IPS-15b (cell line): ENCODE measurements at regions not wholly inside any gene's neighbourhood (a gene's known extent, or its start where the extent isn't known, plus 50 kb on each side); places are given as distances from the start of the nearest gene placed in this dataset.
"Not testable (repeated sequence)": the region's sequence is repeated elsewhere in the genome, so short reads cannot be mapped to it uniquely, and the experiment has no call there.

Source experiments
- H3K27me3 ChIP-seq: one replicate; pipeline ENCODE4 v1.6.1; 2013; ENCODE audit warnings: low read length; ENCODE audit not compliant: control insufficient read depth, insufficient read depth
- H3K36me3 ChIP-seq: one replicate; pipeline ENCODE4 v1.6.1; 2013; ENCODE audit warnings: low read length; ENCODE audit not compliant: control insufficient read depth, insufficient read depth
- H3K4me1 ChIP-seq: one replicate; pipeline ENCODE4 v1.6.1; 2013; ENCODE audit warnings: mild to moderate bottlenecking, low read length; ENCODE audit not compliant: control insufficient read depth, insufficient read depth
- H3K4me3 ChIP-seq: one replicate; pipeline ENCODE4 v1.5.1; 2013; ENCODE audit warnings: low read depth, low read length
- H3K9ac ChIP-seq: one replicate; pipeline ENCODE4 v1.6.1; 2013; ENCODE audit warnings: low read depth, mild to moderate bottlenecking, low read length
- H3K9me3 ChIP-seq: one replicate; pipeline ENCODE4 v1.6.1; 2013; ENCODE audit warnings: mild to moderate bottlenecking, low read length; ENCODE audit not compliant: control insufficient read depth, insufficient read depth

DNA sequence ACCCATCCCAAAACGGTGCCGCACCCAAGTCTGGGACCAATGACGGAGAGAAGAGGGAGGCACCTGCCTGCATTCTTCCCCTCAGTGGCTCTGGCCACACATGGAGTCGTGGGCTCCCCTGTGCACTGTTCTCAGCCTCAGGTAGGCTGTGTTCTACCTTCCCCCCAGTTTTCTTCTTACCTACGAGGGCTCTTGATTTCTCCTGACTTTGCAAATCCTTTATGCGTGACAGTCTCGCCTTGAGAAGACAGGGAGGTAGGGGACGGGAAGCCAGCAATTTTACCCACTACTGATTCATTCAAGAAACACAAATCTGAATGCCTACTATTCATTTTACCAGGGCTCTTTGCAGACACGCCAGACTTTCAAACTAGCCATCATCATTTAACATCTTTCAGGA, 261.3 kb upstream of the NSMCE3 start:
- no peaks in the 10 kb centered on the region for H3K36me3 ChIP-seq
- no peaks in the 10 kb centered on the region for H3K27me3 ChIP-seq
- no peak overlapping the region for H3K9ac ChIP-seq
- no peak overlapping the region for H3K4me3 ChIP-seq
- no peaks in the 10 kb centered on the region for H3K4me1 ChIP-seq
- no peaks in the 10 kb centered on the region for H3K9me3 ChIP-seq

- Histone ChIP-seq H3K9ac (no peak overlapping the region), H3K9me3 (no peaks in the 10 kb centered on the region), H3K27me3 (no peaks in the 10 kb centered on the region), H3K36me3 (no peaks in the 10 kb centered on the region), H3K4me3 (no peak overlapping the region), H3K4me1 (no peaks in the 10 kb centered on the region)
These were observed 259.4 kb upstream of the NSMCE3 start for GRCh38 chr15:29529043-29529442.

- Histone ChIP-seq H3K4me3 (no peak overlapping the region), H3K9ac (no peak overlapping the region), H3K27me3 (no peaks in the 10 kb centered on the region), H3K36me3 (no peaks in the 10 kb centered on the region), H3K9me3 (no peaks in the 10 kb centered on the region), H3K4me1 (no peaks in the 10 kb centered on the region)
These were observed 258.7 kb upstream of the NSMCE3 start for GRCh38 chr15:29528276-29528675.

GRCh38 chr15:29526802-29527201, 257.2 kb upstream of the NSMCE3 start:
- H3K4me1 ChIP-seq, result no peaks in the 10 kb centered on the region
- H3K9ac ChIP-seq, result no peak overlapping the region
- H3K36me3 ChIP-seq, result no peaks in the 10 kb centered on the region
- H3K9me3 ChIP-seq, result no peaks in the 10 kb centered on the region
- H3K27me3 ChIP-seq, result no peaks in the 10 kb centered on the region
- H3K4me3 ChIP-seq, result no peak overlapping the region

DNA sequence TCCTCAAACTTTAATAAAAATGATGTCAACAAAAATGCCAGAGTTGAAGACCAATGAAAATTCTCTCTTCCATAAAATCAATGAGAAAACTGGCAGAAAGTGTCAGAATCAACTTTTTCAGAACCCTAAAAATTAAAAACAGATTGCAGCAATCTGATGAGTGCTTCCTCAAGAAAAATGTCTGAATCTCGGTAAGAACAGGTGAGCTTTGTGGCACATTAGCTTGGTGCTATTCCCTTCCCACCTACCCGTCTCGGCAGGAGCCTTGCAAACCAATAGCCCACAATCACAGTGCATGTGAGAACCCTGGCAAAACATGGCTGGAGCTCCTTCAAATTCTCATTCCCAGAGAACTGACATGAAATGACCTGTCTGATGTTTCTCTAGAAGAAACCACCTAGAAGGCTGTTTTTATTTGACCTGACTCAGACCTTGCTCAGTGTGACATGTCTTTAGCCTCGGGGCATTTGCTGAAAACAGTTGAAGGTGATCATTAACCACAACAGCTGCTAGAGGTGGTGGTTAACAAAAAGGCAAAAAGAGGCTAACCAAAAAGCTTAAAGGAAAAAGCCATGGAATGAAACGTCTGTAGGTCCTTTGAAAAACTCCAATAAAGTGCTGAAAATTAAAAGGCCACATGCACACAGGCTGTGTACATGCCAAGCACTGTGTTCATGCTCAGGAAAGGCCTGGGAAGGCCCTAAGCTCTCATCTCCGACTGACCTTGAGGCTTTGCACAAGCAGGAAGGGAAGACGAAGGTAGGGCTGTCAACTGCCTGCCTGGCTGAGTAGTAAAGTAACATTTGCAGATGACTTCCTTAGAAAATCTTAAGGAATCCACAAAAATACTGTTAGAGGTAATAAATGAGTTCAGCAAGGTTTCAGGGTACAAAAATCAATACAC, 253.0 kb upstream of the NSMCE3 start:
- Histone ChIP-seq H3K4me3 (no peak overlapping the region), H3K9ac (no peak overlapping the region), H3K4me1 (no peaks in the 10 kb centered on the region), H3K36me3 (no peaks in the 10 kb centered on the region), H3K27me3 (no peaks in the 10 kb centered on the region), H3K9me3 (no peaks in the 10 kb centered on the region)

DNA sequence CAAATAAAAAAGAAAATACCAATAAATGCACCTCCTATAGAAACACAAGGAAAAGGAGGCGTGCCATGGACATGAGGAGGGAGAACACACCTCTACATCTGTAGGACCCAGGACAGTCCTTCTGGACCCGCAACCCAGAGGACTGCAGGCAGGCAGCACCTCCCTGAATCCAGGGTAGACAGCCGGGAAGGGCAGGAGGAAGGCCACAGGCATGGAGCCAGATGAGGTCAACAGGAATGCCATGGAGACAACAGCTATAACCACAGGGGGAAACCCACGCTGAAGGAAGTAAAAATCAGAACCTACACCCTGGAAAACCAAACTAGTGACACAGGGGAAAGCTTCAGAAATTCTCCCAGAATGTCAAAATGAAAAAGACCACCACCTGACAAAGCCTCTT, 248.8 kb upstream of the NSMCE3 start:
- no peaks in the 10 kb centered on the region for H3K9me3 ChIP-seq
- no peaks in the 10 kb centered on the region for H3K36me3 ChIP-seq

GRCh38 chr15:29517829-29518228, 248.2 kb upstream of the NSMCE3 start:
- Histone ChIP-seq H3K9me3 (no peaks in the 10 kb centered on the region), H3K4me1 (no peaks in the 10 kb centered on the region), H3K27me3 (no peaks in the 10 kb centered on the region), H3K4me3 (no peak overlapping the region), H3K36me3 (no peaks in the 10 kb centered on the region), H3K9ac (no peak overlapping the region)

More for the DNA sequence above, 248.8 kb upstream of the NSMCE3 start:
- H3K9ac ChIP-seq, result no peak overlapping the region
- no peak overlapping the region for H3K4me3 ChIP-seq
- no peaks in the 10 kb centered on the region for H3K27me3 ChIP-seq
- H3K4me1 ChIP-seq, result no peaks in the 10 kb centered on the region

DNA sequence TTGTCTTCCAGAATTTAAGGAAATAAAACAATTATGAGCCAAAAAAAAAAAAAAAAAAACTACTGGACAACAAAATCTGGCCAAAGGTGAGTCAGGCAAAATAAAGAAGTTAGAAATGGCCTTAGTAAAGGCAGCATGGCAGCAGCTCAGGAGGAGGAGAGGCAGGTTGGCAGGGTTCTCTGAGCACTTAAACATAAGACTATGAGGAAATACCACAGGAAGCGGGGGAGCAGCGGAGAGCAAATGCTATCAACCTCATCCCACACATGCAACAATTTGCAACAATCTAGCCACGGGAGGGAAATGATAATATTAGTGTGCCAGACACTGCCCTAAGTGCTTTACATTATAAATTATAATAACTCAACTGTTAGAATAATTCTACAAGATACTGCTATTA, 247.3 kb upstream of the NSMCE3 start:
- Histone ChIP-seq H3K4me1 (no peaks in the 10 kb centered on the region), H3K4me3 (no peak overlapping the region), H3K27me3 (no peaks in the 10 kb centered on the region), H3K9ac (no peak overlapping the region), H3K9me3 (no peaks in the 10 kb centered on the region), H3K36me3 (no peaks in the 10 kb centered on the region)

DNA sequence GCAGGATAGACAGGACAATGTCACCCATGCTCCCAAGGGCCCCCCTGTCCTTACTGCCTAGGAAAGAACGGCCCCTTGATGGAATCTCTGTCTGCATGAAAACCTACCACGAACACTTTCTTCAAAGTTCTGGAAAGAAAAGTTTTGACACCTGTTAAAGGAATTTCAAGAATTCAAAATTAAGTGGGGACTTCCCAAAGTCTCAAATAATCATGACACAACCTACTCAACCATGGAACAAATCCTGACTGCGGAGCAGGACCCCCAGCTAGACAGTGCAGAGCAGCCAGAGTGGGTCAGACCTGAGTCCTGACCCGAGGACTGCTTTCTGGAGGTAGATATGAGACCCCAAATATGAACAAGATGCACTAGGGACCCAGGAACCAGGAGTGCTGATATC, 245.3 kb upstream of the NSMCE3 start:
- Histone ChIP-seq H3K4me1 (no peaks in the 10 kb centered on the region), H3K4me3 (no peak overlapping the region), H3K9ac (no peak overlapping the region), H3K27me3 (no peaks in the 10 kb centered on the region), H3K9me3 (no peaks in the 10 kb centered on the region), H3K36me3 (no peaks in the 10 kb centered on the region)

- H3K4me3 ChIP-seq, result no peak overlapping the region
- H3K9ac ChIP-seq, result no peak overlapping the region
- H3K27me3 ChIP-seq, result no peaks in the 10 kb centered on the region
- H3K36me3 ChIP-seq, result no peaks in the 10 kb centered on the region
- H3K9me3 ChIP-seq, result no peaks in the 10 kb centered on the region
- no peaks in the 10 kb centered on the region for H3K4me1 ChIP-seq
These were observed 242.0 kb upstream of the NSMCE3 start for GRCh38 chr15:29511663-29512062.

DNA sequence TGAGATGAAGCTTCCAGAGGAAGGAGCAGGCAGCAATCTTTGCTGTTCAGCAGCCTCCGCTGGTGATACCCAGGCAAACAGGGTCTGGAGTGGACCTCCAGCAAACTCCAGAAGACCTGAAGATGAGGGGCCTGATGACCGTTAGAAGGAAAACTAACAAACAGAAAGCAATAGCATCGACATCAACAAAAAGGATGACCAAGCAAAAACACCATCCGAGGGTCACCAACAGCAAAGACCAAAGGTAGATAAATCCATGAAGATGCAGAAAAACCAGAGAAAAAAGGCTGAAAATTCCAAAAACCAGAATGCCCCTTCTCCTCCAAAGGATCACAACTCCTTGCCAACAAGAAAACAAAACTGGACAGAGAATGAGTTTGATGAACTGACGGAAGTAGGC, 235.9 kb upstream of the NSMCE3 start:
- H3K36me3 ChIP-seq, H3K4me1 ChIP-seq, H3K4me3 ChIP-seq, H3K27me3 ChIP-seq, H3K9me3 ChIP-seq, H3K9ac ChIP-seq: not testable (repeated sequence)

- Histone ChIP-seq H3K9ac (no peak overlapping the region), H3K9me3 (no peaks in the 10 kb centered on the region), H3K27me3 (no peaks in the 10 kb centered on the region), H3K36me3 (no peaks in the 10 kb centered on the region), H3K4me1 (no peaks in the 10 kb centered on the region), H3K4me3 (no peak overlapping the region)
These were observed 221.3 kb upstream of the NSMCE3 start for GRCh38 chr15:29490747-29491471.
